ENCODE measurements at regions not wholly inside any gene's neighbourhood (a gene's known extent, or its start where the extent isn't known, plus 50 kb on each side); places are given as distances from the start of the nearest gene placed in this dataset.

DNA sequence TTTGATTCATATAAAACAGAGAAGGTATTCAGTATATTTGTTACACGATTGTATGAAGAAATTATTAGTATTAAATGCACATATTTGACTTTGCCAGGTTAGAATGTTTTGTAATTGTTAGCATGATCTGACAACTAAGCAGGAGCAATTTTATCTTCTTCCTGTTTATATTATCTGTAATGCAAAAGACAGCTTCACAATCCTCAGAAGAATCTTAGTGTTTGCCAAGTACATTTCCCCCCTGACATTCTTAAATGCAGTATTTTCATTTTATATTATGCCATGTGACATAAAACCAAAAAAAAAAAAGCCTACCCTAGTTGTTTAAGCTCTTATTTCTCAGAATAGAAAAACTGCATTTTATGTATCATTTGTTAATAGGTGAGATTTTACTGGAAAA lies 469.4 kb downstream of the FOXG1 start:
- no peak overlapping the region for H3K27ac ChIP-seq (ENCODE audit: insufficient read depth, low read depth, low read length, poor library complexity, severe bottlenecking)
- 100% methylated on average over 1 of the region's 1 CpG; no CpG with 5 or more reads in 1 of the 2 experiments for WGBS, 2 experiments
- no peaks in the 10 kb centered on the region for H3K36me3 ChIP-seq (ENCODE audit: control insufficient read depth, insufficient read depth, low read length)
- H3K4me1 ChIP-seq (ENCODE audit: control insufficient read depth, insufficient read depth, low read length): no peaks in the 10 kb centered on the region
- no peaks in the 10 kb centered on the region for H3K27me3 ChIP-seq (ENCODE audit: control insufficient read depth, insufficient read depth, low read length, poor library complexity, severe bottlenecking)
- H3K9me3 ChIP-seq (ENCODE audit: control insufficient read depth, low read length): no peaks in the 10 kb centered on the region
- H3K4me3 ChIP-seq (ENCODE audit: insufficient read depth, low read depth, low read length): no peak overlapping the region

DNA sequence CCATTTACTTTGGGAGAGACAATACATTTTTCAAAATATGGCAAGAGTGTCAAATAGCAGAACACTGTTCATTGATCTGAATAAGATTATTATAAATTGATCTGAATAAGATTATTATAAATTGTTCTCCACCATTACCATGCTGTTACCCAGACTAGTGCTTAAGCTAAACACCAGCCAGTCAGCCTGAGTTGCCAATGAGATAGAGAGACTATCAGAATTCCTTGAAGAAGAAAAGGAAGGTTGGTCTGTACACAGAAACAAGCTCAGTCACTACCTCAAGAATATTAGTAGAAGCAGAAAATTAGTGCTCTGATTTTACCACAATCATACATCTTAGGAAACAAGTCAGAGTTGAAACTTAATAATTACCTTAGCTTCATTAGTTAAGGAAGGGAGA lies 469.8 kb downstream of the FOXG1 start:
- no peak overlapping the region for H3K27ac ChIP-seq (ENCODE audit: insufficient read depth, low read depth, low read length, poor library complexity, severe bottlenecking)

DNA sequence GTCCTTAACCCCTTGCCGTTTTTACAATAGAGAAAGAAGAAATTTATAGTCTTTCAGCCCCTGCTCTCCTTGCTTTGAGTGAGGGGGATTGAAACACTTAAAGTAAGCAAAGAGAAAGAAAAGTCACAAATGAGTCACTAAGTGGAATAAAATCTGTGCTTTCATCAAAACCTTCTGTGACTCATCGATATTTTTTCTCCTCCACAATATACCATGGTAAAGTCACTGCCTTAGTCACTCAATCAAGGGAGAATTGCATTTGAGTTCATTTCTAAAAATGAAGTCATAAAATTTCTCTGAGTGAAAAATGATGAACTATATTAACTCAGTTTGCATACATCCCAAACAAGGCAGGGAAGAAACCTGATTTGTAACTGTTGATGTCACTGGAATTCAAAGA lies 470.3 kb downstream of the FOXG1 start:
- WGBS, 2 experiments: 97 to 100% methylated on average over 1 to 2 of the region's 2 CpGs
- no peaks in the 10 kb centered on the region for H3K9me3 ChIP-seq (ENCODE audit: control insufficient read depth, low read length)
- H3K27me3 ChIP-seq (ENCODE audit: control insufficient read depth, insufficient read depth, low read length, poor library complexity, severe bottlenecking): no peaks in the 10 kb centered on the region
- H3K27ac ChIP-seq (ENCODE audit: insufficient read depth, low read depth, low read length, poor library complexity, severe bottlenecking): no peak overlapping the region
- no peaks in the 10 kb centered on the region for H3K4me1 ChIP-seq (ENCODE audit: control insufficient read depth, insufficient read depth, low read length)
- H3K4me3 ChIP-seq (ENCODE audit: insufficient read depth, low read depth, low read length): no peak overlapping the region
- no peaks in the 10 kb centered on the region for H3K36me3 ChIP-seq (ENCODE audit: control insufficient read depth, insufficient read depth, low read length)

More for the DNA sequence above, 469.8 kb downstream of the FOXG1 start:
- Histone ChIP-seq H3K4me1 (ENCODE audit: control insufficient read depth, insufficient read depth, low read length) (no peaks in the 10 kb centered on the region), H3K9me3 (ENCODE audit: control insufficient read depth, low read length) (no peaks in the 10 kb centered on the region), H3K27me3 (ENCODE audit: control insufficient read depth, insufficient read depth, low read length, poor library complexity, severe bottlenecking) (no peaks in the 10 kb centered on the region), H3K36me3 (ENCODE audit: control insufficient read depth, insufficient read depth, low read length) (no peaks in the 10 kb centered on the region), H3K4me3 (ENCODE audit: insufficient read depth, low read depth, low read length) (no peak overlapping the region)

GRCh38 chr14:29240066-29240465 lies 473.5 kb downstream of the FOXG1 start:
- no peaks in the 10 kb centered on the region for H3K36me3 ChIP-seq (ENCODE audit: control insufficient read depth, insufficient read depth, low read length)
- H3K9me3 ChIP-seq (ENCODE audit: control insufficient read depth, low read length): no peaks in the 10 kb centered on the region
- H3K27ac ChIP-seq (ENCODE audit: insufficient read depth, low read depth, low read length, poor library complexity, severe bottlenecking): no peak overlapping the region
- H3K27me3 ChIP-seq (ENCODE audit: control insufficient read depth, insufficient read depth, low read length, poor library complexity, severe bottlenecking): no peaks in the 10 kb centered on the region
- H3K4me3 ChIP-seq (ENCODE audit: insufficient read depth, low read depth, low read length): no peak overlapping the region
- 98% methylated on average over 2 to 3 of the region's 3 CpGs for WGBS, 2 experiments
- peaks cover 6% of the 10 kb centered on the region for H3K4me1 ChIP-seq (ENCODE audit: control insufficient read depth, insufficient read depth, low read length)

GRCh38 chr14:29242755-29243754 lies 476.5 kb downstream of the FOXG1 start:
- Histone ChIP-seq H3K36me3 (ENCODE audit: control insufficient read depth, insufficient read depth, low read length) (no peaks in the 10 kb centered on the region), H3K27ac (ENCODE audit: insufficient read depth, low read depth, low read length, poor library complexity, severe bottlenecking) (no peak overlapping the region), H3K4me3 (ENCODE audit: insufficient read depth, low read depth, low read length) (no peak overlapping the region), H3K9me3 (ENCODE audit: control insufficient read depth, low read length) (no peaks in the 10 kb centered on the region), H3K27me3 (ENCODE audit: control insufficient read depth, insufficient read depth, low read length, poor library complexity, severe bottlenecking) (no peaks in the 10 kb centered on the region), H3K4me1 (ENCODE audit: control insufficient read depth, insufficient read depth, low read length) (peaks cover 6% of the 10 kb centered on the region)
- 90 to 93% methylated on average over 6 of the region's 6 CpGs for WGBS, 2 experiments

GRCh38 chr14:29255692-29256091 lies 489.1 kb downstream of the FOXG1 start:
- Histone ChIP-seq H3K27me3 (ENCODE audit: control insufficient read depth, insufficient read depth, low read length, poor library complexity, severe bottlenecking) (no peaks in the 10 kb centered on the region), H3K36me3 (ENCODE audit: control insufficient read depth, insufficient read depth, low read length) (no peaks in the 10 kb centered on the region), H3K4me1 (ENCODE audit: control insufficient read depth, insufficient read depth, low read length) (no peaks in the 10 kb centered on the region), H3K27ac (ENCODE audit: insufficient read depth, low read depth, low read length, poor library complexity, severe bottlenecking) (no peak overlapping the region), H3K4me3 (ENCODE audit: insufficient read depth, low read depth, low read length) (no peak overlapping the region), H3K9me3 (ENCODE audit: control insufficient read depth, low read length) (no peaks in the 10 kb centered on the region)
- 95 to 100% methylated on average over 1 of the region's 1 CpG for WGBS, 2 experiments

DNA sequence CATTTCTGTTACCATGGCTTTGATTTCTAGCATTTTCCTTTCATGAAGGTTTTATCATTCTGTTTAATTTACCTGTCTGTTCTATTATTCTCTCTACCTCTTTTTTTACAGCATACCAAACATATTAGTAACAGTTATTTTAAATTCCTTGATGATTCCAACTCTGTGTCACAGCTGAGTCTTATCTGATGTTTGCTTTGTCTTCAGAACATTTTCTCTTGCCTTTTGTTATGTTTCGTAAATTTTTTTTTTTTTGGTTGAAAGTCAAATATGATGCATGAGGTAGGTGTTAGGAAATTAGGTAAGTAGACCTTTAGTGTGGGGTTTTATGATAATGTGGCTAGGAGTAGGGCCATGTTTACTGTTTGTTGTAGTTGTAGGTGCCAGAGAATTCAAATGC lies 496.4 kb downstream of the FOXG1 start:
- no peaks in the 10 kb centered on the region for H3K36me3 ChIP-seq (ENCODE audit: control insufficient read depth, insufficient read depth, low read length)
- H3K27ac ChIP-seq (ENCODE audit: insufficient read depth, low read depth, low read length, poor library complexity, severe bottlenecking): no peak overlapping the region
- H3K4me1 ChIP-seq (ENCODE audit: control insufficient read depth, insufficient read depth, low read length): no peaks in the 10 kb centered on the region
- WGBS, 2 experiments: 95 to 96% methylated on average over 1 of the region's 1 CpG
- no peaks in the 10 kb centered on the region for H3K27me3 ChIP-seq (ENCODE audit: control insufficient read depth, insufficient read depth, low read length, poor library complexity, severe bottlenecking)
- no peaks in the 10 kb centered on the region for H3K9me3 ChIP-seq (ENCODE audit: control insufficient read depth, low read length)
- H3K4me3 ChIP-seq (ENCODE audit: insufficient read depth, low read depth, low read length): no peak overlapping the region

- Histone ChIP-seq H3K27me3 (ENCODE audit: control insufficient read depth, insufficient read depth, low read length, poor library complexity, severe bottlenecking) (no peaks in the 10 kb centered on the region), H3K4me3 (ENCODE audit: insufficient read depth, low read depth, low read length) (no peak overlapping the region), H3K9me3 (ENCODE audit: control insufficient read depth, low read length) (no peaks in the 10 kb centered on the region), H3K4me1 (ENCODE audit: control insufficient read depth, insufficient read depth, low read length) (no peaks in the 10 kb centered on the region), H3K27ac (ENCODE audit: insufficient read depth, low read depth, low read length, poor library complexity, severe bottlenecking) (no peak overlapping the region), H3K36me3 (ENCODE audit: control insufficient read depth, insufficient read depth, low read length) (no peaks in the 10 kb centered on the region)
- 85 to 86% methylated on average over 4 of the region's 4 CpGs for WGBS, 2 experiments
Observed at GRCh38 chr14:29264865-29265264, 498.3 kb downstream of the FOXG1 start.

GRCh38 chr14:29265852-29266251 lies 499.3 kb downstream of the FOXG1 start:
- WGBS, 2 experiments: 88 to 90% methylated on average over 1 of the region's 1 CpG
- Histone ChIP-seq H3K36me3 (ENCODE audit: control insufficient read depth, insufficient read depth, low read length) (no peaks in the 10 kb centered on the region), H3K27ac (ENCODE audit: insufficient read depth, low read depth, low read length, poor library complexity, severe bottlenecking) (no peak overlapping the region), H3K27me3 (ENCODE audit: control insufficient read depth, insufficient read depth, low read length, poor library complexity, severe bottlenecking) (no peaks in the 10 kb centered on the region), H3K4me1 (ENCODE audit: control insufficient read depth, insufficient read depth, low read length) (no peaks in the 10 kb centered on the region), H3K4me3 (ENCODE audit: insufficient read depth, low read depth, low read length) (no peak overlapping the region), H3K9me3 (ENCODE audit: control insufficient read depth, low read length) (no peaks in the 10 kb centered on the region)

GRCh38 chr14:29271669-29272068 lies 505.1 kb downstream of the FOXG1 start:
- H3K4me1 ChIP-seq (ENCODE audit: control insufficient read depth, insufficient read depth, low read length): no peaks in the 10 kb centered on the region
- no peaks in the 10 kb centered on the region for H3K9me3 ChIP-seq (ENCODE audit: control insufficient read depth, low read length)
- no peak overlapping the region for H3K27ac ChIP-seq (ENCODE audit: insufficient read depth, low read depth, low read length, poor library complexity, severe bottlenecking)
- no peaks in the 10 kb centered on the region for H3K36me3 ChIP-seq (ENCODE audit: control insufficient read depth, insufficient read depth, low read length)
- H3K27me3 ChIP-seq (ENCODE audit: control insufficient read depth, insufficient read depth, low read length, poor library complexity, severe bottlenecking): no peaks in the 10 kb centered on the region
- no peak overlapping the region for H3K4me3 ChIP-seq (ENCODE audit: insufficient read depth, low read depth, low read length)

Data from ectodermal cell (in vitro differentiated cells).